Fibroblast of the conjunctiva (primary cell): ENCODE measurements at regions not wholly inside any gene's neighbourhood (a gene's known extent, or its start where the extent isn't known, plus 50 kb on each side); places are given as distances from the start of the nearest gene placed in this dataset.
A peak's percentile ranks its signal among the peaks of the same experiment; 100 is the strongest.

Experiments used
- DNase-seq: peaks from one replicate; pipeline ENCODE4 v3.0.0-alpha.2; 2010; ENCODE audit warnings: low read depth

- DNase-seq, result no peak
Measured at GRCh38 chr13:68473834-68474326, 1243.7 kb upstream of the PCDH9 start.

- no peak for DNase-seq
Measured at GRCh38 chr13:68467160-68467559, 1237.0 kb upstream of the PCDH9 start.

DNA sequence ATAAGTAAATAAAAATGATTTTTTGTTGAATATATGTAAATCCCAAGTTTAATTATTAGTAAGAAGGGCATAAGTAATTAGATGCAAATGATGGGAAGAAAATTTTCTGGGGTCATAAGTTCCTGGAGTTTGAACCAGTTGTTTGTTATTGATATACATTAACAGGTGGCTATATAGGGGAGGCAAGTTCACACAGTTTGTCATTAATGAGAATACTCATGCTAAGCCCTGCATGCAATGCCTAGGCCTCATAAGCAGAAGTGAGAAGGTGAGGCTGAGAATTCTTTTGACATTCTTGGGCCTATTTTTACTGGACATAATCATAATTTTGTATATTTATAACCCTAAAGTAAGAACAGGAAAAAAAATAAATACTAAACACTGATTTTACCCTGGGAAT is 1210.7 kb upstream of the PCDH9 start:
- DNase-seq, result no peak

DNA sequence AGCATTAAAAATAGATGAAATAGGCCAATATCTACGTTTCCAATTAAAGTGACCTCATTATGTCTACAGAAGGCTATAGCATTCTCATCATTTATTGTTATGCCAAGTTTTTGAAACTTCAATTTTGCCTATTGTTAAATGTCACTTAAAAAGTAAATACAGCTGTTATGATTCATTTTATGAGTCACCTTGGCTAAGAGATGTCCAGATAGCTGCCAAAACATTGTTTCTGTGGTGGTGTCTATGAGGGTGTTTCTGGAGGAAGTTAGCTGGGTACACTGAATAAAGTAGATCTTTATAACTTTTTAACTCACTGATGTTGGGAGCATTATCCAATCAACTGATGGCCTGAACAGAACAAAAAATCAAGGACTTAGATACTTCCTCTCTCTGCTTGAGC is 1209.7 kb upstream of the PCDH9 start:
- peak; percentile 31 for DNase-seq

- DNase-seq, result no peak
Measured at GRCh38 chr13:68428292-68428691, 1198.2 kb upstream of the PCDH9 start.

DNA sequence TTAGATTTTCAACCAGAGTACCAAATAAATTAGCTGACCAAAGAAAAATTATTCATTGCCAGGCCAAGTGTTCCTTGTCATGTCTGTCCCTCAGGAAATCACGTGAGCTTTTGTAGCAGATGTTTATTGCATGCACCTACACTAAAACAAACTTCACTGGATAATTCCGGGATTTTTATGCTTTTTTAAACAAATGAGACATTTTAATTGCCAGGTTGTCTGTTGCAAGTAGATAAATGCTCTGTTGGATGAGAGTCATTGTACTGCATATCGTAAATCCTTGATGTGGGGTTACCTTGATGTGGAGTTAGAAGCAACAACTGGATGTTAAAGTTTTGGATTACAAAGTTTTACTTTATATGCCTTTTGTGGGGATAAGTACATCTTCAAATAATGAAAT is 1187.7 kb upstream of the PCDH9 start:
- DNase-seq, result no peak

GRCh38 chr13:68410007-68410406 is 1179.9 kb upstream of the PCDH9 start:
- DNase-seq, result no peak

- DNase-seq, result no peak
Measured at GRCh38 chr13:68390987-68391386, 1160.9 kb upstream of the PCDH9 start.

DNA sequence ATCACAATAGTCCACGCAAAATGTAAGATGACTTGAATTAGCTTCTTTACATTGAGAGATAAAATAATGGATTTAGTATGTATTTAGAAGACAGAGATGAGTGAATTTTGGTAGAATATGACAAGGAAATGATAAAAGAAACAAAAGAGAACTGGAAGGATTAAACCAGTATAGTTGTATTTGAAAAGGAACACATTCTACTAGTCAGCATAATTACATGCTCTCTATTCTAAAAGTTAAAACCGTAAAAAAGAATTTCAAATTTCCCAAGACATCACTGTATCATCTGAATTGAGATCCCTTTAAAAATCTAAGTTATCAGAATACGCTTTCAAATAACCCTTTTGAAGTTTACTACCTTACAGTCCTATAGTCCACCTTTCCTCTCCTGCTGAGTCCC is 1156.7 kb upstream of the PCDH9 start:
- DNase-seq, result no peak

- no peak for DNase-seq
Measured at GRCh38 chr13:68380041-68380973, 1150.2 kb upstream of the PCDH9 start.

DNA sequence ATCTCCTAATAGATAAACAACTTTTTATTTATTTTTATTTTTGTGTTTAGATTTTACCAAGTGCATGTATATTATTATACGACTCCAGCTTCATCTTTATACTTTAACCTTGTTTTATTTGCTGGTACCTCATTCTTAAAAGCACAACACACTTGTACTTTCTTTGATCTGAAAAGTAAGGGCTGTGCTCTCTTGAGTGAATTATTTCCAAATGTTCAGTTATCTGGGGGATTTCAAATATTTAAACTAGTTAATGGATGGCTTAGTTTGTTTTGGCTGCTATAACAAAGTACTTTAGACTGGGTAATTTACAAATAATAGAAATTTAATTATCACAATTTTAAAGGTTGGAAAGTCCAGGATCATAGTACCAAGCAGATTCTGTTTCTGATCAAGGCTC is 1148.2 kb upstream of the PCDH9 start:
- DNase-seq, result no peak

DNA sequence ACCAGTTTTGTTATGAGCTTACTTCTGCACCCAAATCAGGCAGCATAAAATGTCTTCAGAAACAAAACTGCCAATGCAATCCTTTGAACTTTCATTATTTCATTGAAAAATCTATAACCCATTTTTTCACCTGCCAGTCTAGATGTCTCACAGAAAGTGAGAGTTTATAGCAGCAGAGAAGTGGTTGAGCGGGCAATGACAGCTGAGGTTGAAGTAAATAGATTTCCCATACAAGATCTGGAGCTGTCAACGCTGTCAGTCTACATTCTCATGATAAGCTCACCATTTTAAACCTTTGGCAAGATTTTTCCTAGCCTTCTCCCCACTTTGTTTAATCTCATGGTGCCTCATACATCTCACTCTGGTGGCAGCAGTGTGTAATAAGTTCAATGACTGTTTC is 1144.9 kb upstream of the PCDH9 start:
- DNase-seq, result no peak

- DNase-seq, result no peak
Measured at GRCh38 chr13:68369739-68370138, 1139.6 kb upstream of the PCDH9 start.

- DNase-seq, result no peak
Measured at GRCh38 chr13:68368922-68369321, 1138.8 kb upstream of the PCDH9 start.

DNA sequence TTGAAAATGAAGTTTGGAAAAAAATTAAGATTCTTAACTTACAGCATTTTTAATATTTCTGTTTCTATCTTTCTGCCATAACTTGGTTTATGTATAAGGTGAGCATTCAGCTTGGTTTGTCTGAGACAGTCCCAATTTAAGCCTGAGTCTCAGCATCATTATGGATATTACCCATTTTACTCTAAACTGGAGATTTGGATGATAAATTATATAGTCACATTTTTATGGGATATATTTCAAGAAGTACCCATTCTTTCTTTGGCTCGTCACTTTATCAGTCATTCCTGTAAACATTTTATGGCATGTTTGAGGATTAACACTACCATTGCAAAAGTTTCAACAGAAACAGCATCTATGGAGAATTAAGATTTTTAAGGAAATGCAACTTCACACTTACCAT is 1129.0 kb upstream of the PCDH9 start:
- no peak for DNase-seq

DNA sequence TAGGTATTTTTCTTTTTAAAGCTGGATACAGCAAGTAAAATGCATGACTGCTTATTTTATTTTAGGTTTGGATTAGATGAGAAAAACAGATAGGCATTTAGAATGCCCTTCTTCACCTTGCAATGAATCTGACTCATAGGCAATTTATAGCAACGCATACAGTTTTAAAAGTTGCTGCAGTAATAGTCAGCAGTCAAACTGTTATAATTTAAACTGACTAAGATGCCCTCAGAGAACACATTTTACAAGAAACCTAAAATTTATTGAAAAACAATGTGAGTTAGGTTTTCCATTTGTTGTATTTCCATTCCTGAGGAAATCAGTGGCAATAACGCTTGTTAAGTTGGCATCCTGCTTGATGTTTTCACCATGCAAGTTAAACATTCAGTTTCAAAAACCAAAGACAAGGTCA is 1128.2 kb upstream of the PCDH9 start:
- DNase-seq, result no peak

- no peak for DNase-seq
Measured at GRCh38 chr13:68350554-68350953, 1120.4 kb upstream of the PCDH9 start.

- no peak for DNase-seq
Measured at GRCh38 chr13:68347220-68347619, 1117.1 kb upstream of the PCDH9 start.

DNA sequence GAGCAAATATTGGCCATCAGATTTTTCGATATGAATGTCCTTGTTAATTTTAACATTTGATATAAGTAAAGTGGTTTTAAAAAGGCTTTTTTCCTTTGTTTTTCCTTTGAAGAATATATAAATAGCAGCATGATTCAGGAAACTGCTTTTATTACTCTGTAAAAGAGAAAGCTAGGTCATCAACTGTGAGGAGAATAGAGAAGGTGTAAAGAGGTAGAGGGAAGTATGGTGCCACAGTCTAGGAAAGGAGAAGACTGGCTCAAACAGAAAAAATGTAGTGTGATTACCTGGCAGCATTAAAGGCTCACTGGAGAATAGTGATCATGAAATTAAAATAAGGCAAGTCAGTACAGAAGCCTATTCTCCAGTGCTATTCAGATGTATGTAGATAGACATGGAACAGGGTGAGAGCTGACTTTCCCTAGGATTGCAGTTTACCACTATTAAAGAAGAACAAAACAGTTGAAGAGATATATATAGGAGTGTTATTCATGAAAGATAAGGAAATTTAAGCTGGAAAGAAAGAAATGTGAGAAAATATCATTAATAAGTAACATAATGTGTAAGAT is 1115.9 kb upstream of the PCDH9 start:
- DNase-seq, result no peak

- no peak for DNase-seq
Measured at GRCh38 chr13:68323124-68323523, 1093.0 kb upstream of the PCDH9 start.

- no peak for DNase-seq
Measured at GRCh38 chr13:68319384-68319783, 1089.2 kb upstream of the PCDH9 start.

DNA sequence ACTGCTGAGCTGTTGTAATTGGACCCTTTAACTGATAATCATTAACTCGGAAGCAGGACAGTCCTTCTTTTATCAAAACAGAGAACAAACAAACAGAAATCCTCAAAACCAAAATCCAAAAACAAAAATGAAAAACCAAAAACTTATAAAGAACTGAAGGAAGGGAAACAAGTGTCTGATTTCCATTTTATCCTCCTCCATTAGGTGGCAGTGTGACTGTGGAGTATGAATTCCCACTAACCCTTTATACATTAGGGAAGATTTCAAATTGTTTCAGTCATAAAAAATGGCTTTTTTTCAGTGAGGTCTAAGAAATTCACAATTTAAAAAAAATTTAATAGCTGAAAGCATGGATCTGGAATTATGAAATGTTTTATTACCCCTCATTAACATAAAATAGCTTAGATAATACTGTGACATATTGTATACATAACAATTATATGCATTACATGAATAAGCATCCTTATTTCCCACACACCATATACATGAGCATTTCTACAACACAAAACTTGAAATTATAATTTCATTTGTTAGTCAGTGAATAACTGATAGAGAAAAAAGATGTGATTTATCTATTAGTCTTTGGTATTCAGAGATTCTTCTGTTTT is 1074.3 kb upstream of the PCDH9 start:
- DNase-seq, result peak; percentile 27

DNA sequence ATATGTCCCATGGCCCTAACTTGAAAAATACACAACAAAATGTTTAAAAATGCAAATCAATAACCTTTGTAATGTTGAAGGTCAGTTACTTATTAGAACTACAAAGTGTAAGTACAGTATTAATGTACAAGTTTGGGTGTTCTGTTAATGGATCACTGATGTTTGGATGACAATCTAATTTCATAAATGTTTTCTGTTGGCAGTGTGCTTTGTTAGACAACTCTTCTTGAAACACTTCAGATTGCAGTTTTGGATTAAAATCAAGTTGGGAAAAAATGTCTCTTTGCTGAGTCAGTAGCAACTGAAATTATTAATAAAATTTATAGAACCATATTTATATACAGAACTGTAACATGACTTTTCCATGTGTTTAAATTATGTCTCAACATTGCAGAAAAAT is 1063.5 kb upstream of the PCDH9 start:
- no peak for DNase-seq
